GM19351 (cell line): ENCODE measurements at regions not wholly inside any gene's neighbourhood (a gene's known extent, or its start where the extent isn't known, plus 50 kb on each side); places are given as distances from the start of the nearest gene placed in this dataset.
"Not testable (repeated sequence)": the region's sequence is repeated elsewhere in the genome, so short reads cannot be mapped to it uniquely, and the experiment has no call there.

Experiments
- ATAC-seq: cut with Tn5 transposase; IDR thresholded peaks from one replicate; pipeline ENCODE4 v1.9.1; 2021; ENCODE audit warnings: mild to moderate bottlenecking, moderate library complexity; ENCODE audit not compliant: unreplicated experiment

DNA sequence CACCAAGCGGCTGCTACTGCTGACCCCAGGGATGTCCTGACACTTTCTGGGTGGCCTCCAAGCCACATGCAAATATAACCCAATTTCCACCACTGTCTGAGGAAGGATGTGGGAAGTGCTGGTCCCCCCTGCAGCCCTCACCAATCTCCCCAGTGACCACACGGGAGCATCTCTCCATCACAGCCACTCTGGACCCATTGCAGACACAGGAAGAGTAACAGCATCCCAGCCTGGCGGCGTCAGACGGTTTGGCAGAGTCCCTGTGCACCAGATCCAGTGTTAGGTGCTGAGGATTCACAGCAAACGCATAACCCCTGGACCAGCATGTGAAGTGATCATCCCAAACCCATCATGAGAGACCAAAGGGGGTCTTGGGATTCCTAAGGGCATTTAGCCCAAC, 163.7 kb upstream of the TNRC6C start:
- no peak for ATAC-seq

DNA sequence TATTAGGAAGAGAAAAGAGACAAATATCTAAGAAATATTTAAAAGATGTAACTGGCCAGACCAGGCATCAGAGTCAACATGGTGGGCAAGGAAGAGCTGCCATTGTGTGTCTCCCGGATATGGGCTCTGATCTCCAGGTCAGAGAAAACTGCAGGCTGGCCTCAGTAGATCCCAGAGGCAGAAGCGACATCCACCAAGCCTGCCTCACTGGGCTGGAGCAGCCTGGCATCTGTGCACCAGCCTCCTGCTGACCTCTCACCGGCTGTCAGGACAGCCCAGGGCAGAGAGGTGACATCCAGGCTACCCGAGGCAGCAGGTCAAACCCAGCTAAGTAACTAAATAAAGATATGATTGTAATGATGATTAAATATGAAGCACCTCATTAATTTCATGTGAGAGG, 162.8 kb upstream of the TNRC6C start:
- ATAC-seq, result no peak

DNA sequence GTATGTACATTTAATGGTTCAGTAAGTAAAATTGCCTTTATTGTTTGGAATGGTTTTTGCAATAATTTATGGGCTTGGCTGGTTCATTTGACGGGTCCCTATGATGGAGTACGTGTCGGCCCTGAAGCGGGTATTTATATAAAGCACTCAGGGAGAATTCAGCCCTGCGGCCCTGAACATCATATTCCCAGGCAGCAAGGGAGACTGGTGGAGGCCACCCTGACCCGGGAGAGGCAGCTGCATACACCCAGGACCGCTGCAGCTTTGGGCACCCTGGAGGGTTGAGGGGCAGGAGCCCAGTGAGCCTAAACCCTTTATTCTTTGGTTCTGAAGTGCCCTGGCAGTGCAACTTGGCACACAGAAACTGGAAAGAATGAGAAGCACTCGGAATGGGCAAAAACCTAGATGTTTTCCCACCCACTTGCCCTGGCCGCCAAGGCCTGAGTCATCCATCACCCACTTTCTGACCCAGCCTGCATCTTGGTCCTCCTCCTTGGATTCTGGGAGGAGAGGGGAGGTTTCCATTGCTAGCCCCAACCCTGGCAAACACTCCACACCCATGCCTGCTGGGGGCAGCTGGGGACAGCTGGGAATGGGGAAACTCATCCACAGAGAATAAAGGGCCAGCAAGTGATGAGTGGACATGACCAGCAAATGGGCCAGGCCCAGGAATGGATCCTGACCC, 162.2 kb upstream of the TNRC6C start:
- ATAC-seq, result no peak

DNA sequence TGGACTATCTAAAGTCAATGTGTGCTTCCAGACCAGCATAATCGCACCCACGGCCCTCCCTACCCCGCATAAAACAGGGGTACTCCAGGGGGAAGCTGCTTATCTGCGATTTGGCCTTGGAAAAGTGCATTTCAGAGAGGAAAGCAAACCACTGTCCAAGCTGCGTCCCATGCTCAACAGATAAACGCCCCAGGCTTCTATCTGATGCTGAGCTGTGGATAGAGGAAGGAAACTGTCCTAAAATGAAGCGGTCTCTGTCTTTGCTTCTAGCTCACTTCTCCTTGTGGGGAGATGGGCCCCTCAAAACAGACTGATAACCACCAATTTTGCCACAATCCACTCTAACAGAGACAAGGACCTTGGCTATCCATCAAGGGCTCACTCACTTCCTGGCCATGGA, 160.5 kb upstream of the TNRC6C start:
- no peak for ATAC-seq

DNA sequence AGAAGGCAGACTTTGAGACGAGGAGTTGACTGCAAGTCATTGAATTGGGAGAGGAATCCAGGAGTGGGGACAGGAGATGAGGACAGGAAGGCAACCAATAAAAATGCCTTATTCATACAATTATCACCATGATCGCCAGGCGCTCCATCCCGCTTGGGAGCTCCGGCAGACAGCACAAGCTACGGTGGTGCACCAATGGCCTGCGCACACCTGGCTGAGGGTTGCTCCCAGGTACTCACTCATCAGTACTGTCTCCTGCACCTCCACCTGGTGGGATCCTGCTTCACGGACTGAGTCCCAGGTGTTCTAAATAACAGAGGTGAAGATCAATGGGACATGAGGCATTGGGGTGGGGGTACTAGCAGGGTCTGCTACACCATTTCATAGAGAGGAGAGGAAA, 160.0 kb upstream of the TNRC6C start:
- no peak for ATAC-seq

DNA sequence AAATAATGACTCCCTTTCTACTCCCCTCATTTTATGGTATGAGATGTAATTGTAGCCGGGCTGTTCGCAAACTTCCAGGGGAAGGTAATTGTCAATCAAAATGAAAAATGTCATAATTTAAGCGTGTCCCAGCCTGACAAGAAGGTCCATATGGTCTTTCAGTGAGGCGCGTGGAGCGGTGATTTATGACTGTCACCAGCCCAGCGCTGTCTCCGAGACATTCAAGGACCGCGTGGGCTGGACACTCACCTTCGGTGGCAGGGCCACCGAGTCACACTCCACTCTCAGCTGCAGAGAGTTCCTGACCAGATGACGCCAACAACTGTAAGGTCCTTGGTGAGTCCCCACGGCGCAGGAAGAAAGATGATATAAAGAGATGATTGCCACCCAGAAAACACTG, 157.7 kb upstream of the TNRC6C start:
- no peak for ATAC-seq

DNA sequence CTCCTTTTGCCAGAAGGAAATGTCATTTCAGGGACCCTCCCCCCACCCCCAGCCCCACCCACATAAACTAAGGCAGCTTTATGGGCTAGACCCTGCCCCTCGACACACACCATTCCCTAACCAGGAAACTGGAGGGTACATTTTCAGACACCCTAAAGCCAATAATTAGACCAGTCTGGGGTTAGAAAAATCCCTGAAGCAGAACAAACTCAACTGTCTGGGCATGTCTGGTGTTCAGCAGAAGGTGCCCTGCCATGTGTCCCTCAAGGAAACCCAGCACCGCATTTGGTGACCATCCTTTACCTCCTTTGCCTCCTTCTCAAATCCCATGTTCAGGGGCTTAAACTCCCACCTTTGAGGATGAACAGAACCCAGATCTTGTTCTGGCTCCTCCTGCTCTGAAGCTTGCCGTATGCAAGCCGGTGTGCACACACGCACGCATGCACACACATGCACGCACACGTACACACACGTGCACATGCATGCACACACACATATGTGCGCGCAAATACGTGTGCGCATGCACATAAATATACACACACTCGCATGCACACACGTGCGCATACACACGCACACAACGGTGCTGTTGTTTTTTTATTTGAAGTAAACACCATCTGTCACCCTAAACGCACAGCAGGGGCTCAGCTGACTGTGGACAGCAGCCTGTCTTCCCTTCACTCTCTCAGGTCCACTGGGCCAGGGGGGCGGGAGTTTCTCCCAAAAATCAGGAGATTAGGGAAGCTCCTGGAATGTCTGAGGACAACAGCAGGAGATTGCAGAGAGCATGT, 156.8 kb upstream of the TNRC6C start:
- ATAC-seq, result no peak

DNA sequence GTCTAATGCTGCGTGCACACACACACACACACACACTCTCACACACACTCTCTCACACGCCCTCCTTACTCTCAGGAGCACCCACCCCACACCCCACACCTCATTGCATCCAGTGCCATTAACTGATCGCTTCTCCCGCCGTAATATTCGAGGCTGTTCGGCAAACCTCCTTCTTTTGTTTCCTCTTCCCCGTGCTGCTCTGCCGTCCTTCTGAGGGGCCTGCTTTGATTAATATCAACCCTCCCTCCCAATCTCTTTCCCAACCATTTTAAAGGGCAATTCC, 156.2 kb upstream of the TNRC6C start:
- no peak for ATAC-seq

DNA sequence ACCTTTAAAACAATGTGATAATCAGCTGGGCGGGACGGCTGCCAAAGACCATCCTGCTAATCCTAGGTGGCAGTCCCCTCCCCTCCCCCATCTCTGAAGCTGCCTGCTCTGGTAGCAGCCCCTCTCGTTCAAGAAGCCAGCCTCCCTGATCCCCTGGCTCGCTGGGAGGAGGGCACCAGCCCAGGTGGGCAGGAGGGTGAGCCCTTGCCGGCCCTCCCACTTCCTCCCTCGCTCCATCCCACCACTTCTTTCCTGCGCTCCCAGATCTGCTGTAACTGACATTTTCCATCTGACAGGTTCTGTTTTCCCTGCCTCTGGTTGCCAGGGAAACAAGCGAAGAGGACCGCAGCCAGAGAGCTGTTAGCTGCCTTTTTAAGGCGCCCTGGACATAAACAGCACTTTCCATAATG, 155.7 kb upstream of the TNRC6C start:
- no peak for ATAC-seq

DNA sequence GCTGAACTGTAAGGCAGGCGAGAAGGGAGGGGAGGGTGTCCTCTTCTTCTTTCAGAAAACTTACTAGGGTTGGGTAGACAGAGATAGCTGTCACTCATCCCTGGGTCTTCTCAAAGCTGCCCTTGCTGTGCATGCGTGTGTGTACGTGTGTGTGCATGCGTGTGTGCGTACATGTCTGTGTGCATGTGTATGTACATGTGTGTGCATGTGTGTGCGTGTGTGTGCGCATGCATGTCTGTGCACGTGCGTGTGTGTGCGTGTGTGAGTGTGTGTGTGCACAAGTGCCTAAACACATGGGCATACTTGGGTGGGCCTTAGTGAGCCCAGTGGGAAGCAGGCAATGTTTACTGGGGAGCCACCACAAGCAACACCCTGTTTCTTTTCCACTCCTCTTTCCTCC, 154.8 kb upstream of the TNRC6C start:
- ATAC-seq, result no peak

DNA sequence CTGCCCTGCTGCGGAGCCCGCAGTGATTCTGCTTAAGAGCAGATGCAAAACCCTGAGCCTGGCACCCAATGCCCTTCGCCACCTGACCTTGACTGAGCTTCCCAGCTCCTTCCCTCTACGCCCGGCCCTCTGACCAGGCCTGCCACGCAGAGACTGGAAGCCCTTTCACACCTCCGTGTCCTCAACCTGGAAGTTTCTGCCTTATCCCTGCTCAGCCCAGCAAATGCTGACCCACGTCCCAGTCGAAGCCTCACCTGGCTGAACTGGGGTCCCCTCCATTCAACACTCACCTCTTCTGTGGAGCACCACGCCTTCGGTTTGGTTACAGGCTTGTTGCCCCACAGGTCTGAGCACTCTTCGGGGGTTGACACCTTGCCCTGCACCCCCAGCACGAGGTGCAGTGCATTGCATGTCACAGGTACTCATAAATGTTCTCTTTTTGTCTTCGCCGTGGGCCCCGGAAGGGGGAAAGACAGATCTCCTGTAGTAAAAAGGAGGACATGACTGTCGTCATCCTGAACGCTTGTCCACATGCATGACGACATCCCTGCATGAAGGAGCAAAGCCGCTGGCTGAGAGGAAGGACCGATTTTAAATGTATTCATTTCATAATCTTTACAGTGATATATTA, 153.6 kb upstream of the TNRC6C start:
- ATAC-seq, result no peak

DNA sequence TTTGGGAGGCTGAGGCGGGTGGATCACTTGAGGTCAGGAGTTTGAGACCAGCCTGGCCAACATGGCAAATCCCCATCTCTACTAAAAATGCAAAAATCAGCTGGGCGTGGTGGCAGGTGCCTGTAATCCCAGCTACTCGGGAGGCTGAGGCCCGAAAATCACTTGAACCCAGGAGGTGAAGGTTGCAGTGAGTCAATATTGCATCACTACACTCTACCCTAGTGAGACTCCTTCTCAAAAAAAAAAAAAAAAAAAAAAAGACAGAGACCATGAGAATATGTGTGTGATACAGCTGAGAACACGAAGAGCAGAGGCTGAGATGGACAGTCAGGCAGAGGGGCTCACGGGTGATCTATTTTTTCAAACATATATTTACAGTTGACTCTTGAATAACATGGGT, 152.5 kb upstream of the TNRC6C start:
- ATAC-seq, result not testable (repeated sequence)

DNA sequence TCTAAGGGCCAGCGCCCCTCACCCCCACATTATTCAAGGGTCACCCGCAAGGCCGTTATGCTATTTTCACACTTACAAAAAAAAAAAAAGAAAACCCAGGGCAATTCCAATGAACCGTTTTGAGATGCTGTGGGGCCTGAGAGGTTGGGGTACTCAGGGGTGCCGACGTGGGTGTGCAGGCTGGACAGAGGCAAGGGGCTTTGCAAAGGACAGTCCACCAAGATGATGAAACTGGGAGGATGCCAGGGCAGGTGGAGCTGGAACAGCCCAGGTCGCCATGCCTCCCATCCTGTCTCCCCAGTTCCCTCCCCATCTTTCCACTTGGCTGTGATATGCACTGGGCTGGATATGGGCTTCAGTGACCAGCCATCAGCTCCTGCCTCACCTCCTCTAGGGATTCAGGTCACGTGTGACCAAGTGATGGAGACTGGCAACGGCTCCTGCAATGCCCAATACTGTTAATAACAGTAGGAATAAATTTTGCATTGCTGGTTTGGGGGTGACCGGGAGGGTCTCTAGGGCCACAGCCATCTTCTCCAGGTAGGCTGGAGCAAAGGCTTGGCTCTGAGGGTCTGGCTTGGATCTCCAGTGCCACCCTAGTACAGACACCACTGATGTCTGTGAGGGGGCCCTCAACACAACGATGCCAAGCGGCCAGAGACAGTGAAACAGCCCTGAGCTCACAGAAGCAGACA, 151.3 kb upstream of the TNRC6C start:
- ATAC-seq, result no peak

DNA sequence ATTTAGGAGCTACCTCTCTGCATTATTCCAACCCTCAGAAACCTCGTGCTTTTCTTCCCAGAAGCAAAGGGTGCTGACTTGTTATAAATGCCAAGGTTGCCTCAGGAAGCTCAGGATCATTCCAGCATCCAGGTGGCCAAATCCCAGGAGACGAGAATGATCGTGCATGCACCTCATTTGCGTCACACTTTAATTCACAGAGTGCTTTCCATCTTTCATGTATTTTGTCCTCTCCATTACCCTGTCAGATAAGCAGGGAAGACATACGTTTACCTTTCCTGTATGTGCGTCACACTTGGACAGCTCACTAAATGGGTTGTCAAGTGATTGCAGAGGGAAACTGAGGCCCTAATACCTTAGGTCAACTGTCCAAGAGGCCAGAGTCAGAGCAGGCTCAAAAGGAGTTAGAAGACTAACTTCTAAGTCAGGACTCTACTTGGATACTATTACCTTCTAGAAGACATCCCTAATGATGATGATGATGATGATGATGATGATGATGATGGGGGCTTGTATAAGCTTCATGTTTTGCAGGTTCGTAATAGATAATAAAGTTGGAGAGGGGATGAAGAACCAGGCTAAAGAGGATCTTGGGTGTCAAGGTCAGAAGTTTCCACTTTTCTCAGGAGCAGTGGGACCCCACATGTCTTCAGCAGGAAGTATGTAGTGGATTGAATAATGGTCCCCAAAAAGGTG, 150.6 kb upstream of the TNRC6C start:
- no peak for ATAC-seq

DNA sequence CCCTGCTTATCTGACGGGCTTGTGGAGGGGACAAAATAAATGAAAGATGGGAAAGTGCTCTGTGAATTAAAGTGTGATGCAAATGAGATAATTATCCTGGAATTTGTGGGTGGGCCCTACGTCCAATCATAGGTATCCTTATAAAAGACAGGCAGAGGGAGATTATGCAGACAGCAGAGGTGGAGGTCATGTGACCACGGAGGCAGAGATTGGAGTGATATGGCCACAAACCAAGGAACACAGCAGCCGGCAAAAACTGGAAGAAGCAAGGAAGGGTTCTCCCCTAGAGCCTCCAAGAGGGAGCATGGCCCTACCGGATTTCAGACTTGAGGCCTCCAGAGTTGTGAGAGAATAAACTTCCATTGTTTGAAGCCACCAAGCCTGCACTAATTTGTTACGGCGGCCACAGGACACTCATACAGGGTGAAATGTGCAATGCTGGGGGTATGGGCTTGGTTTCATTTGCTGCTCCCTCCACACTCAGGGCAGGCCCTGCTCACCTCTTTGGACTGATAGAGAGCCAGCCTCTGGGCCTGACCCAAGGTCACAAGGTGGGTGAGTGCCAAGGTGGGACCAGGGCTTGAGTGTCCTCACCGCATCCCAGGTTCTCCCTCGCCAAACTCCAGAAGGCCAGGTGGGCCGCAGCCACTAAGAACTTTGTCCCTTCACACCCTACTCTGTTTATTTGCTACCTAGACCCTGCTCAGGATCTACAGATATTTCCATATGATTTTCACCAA, 149.6 kb upstream of the TNRC6C start:
- ATAC-seq, result no peak

DNA sequence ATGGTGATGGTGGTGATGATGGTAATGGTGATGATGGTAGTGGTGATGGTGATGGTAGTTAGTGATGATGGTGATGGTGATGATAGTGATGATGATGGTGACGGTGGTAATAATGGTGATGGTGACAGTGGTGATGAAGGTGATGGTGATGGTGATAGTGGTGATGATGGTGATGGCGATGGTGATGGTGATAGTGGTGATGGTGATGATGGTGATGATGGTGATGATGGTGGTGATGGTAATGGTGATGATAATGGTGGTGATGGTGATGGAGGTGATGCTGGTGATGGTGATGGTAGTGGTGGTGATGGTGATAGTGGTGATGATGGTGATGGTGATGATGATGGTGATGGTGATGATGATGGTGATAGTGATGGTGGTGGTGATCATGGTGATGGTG, 148.7 kb upstream of the TNRC6C start:
- no peak for ATAC-seq

DNA sequence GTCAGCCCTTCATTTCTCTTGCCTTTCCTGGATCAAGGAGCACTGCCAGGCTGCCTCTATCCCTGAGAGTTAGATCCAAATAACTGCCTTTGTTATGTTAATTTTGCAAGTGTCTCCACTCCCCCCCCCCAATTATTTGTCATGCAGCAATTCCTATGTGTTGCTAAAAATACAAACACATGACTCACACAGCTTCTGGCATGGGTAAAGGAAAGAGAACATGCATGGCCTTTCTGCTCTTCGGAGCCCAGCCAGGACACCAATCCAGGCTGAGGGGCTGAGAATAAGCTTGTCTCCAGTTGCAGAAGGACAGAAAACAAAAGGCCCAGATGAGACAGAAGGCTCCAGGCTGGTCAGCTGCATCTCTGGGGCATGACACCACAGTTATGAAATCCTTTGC, 148.0 kb upstream of the TNRC6C start:
- no peak for ATAC-seq

DNA sequence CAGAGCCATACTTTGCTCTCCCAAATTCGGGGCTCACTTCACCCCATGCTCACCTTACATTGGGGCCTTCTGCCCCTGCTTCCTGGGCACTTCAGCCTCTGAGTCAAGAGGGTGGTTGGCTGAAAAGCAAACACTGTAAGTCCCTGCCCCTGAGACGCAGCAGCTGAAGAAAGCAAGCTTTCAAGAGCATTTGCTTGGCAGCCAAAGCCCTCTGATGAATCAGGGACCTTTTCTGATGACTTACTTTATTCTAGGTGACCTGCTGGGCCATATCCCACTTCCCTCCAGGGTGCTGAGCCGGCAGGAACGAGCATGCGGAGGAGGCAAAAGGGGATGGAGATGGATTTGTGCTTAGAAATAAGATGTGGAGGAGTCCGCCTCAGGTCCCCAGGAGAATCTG, 147.0 kb upstream of the TNRC6C start:
- no peak for ATAC-seq

DNA sequence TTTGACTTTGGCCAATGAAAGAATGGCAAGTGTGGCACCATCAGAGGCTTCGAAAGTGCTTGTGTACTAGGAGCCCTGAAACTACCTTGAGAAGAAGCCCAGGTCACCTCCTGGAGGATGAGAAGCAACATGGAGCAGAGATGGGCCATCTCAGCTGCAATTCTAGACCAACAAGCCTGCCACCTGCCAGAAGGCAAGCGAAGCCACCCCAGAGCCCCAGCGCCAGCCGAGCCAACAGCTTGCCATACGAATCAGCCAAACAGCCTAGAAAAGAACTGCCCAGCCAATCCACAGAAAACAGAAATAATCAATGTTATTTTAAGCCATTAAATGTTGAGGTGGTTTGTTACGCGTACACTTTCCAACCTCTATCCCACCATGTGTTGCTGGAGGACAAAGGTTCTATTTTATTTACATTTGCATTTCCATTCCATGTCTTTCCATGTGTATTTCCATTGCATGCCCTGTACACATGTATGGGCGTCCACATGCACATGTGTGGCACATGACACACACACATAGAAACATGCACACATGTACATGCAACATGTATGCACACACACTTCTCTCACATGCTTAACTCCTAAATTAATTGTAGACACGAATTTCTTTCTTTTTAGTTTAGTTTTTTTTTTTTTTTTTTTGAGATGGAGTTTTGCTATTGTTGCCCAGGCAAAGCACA, 144.3 kb upstream of the TNRC6C start:
- no peak for ATAC-seq
